HFF-Myc (cell line): ENCODE measurements at regions not wholly inside any gene's neighbourhood (a gene's known extent, or its start where the extent isn't known, plus 50 kb on each side); places are given as distances from the start of the nearest gene placed in this dataset.

Experiments used
- DNase-seq: peaks from one replicate; pipeline ENCODE4 v3.0.0-alpha.2; 2011; ENCODE audit warnings: low read depth; ENCODE audit errors: extremely low read depth
- H3K4me3 ChIP-seq: replicated peaks from 2 replicates; pipeline ENCODE4 v1.5.1; 2011; ENCODE audit warnings: low read depth, mild to moderate bottlenecking, control low read depth, low read length
- TF ChIP-seq, protein P1 (sequence below): IDR thresholded peaks from 2 replicates; pipeline ENCODE4 v1.5.1; 2012; ENCODE audit warnings: mild to moderate bottlenecking, low read depth, low read length, control low read depth; ENCODE audit errors: missing control alignments

DNA sequence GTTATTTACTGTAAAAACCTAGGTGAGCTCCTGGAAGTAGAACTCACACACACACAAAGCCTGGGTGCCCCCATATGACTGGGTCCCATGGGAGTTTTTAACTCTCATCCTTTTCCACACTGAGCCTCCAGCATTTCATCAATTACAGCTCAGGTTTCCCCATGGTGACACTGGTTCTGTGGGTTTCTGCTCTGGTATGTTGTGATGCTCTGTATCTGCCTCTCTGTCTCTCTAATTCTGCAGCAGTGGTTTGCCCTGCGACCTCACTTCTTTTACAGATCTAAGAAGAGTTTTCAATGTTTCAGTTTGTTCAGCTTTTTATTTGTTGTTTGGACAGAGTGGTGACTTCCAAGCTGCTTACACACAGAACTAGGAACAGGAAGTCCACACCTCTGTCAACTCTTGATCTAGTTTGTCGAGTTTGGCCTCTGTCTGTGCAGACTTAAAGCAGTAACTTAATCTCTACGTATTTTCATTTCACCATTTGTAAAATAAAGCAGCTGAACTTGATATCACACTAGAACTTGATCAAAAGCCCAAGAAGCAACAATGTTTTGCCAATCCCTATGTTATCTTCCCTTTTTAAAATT is 554.3 kb downstream of the EPHA7 start:
- no peak overlapping the region for H3K4me3 ChIP-seq
- DNase-seq, result no peak
- TF ChIP-seq, protein P1, sequence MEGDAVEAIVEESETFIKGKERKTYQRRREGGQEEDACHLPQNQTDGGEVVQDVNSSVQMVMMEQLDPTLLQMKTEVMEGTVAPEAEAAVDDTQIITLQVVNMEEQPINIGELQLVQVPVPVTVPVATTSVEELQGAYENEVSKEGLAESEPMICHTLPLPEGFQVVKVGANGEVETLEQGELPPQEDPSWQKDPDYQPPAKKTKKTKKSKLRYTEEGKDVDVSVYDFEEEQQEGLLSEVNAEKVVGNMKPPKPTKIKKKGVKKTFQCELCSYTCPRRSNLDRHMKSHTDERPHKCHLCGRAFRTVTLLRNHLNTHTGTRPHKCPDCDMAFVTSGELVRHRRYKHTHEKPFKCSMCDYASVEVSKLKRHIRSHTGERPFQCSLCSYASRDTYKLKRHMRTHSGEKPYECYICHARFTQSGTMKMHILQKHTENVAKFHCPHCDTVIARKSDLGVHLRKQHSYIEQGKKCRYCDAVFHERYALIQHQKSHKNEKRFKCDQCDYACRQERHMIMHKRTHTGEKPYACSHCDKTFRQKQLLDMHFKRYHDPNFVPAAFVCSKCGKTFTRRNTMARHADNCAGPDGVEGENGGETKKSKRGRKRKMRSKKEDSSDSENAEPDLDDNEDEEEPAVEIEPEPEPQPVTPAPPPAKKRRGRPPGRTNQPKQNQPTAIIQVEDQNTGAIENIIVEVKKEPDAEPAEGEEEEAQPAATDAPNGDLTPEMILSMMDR, result no peak

DNA sequence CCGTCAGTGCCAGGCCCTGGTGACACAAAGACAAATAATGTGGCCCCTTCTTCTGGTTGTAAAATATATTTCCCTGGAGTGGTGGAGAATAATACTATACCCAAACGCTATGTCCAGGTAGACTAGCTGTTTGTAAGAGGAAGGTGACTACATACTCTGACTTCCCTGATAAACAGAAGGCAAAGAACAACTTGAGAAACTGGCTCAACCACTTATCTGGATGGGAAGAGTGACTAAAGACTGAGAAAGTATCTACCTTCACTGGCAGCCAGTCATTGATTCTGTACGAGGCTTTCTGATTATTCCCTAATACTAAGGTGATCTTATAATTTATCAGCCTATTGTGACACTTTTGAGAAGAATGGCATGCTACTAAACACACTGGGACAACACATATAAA is 569.7 kb downstream of the EPHA7 start:
- no peak overlapping the region for H3K4me3 ChIP-seq
- TF ChIP-seq, protein P1, result no peak
- no peak for DNase-seq

- no peak for DNase-seq
- H3K4me3 ChIP-seq, result no peak overlapping the region
- TF ChIP-seq, protein P1, result no peak
These were observed 570.5 kb downstream of the EPHA7 start for GRCh38 chr6:92848901-92849300.

DNA sequence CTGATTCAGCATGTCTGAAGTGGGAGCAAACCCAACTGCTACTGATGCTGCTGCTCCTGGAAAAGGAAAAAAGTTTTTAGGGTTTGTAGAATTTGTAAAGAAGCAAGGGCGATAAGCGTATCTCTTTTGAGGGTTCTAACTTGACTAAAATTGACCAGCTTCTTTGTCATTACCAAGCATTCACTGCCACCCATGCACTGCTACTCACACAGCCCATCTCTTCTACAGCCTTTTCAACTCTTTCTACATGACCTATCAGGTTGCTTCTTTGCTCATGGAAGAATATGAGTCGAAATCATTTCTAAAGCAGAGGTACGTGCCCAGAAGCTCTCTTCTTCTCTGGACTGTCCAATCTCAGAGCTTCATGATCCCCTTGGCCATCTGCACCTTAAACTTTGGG is 570.9 kb downstream of the EPHA7 start:
- DNase-seq, result no peak
- TF ChIP-seq, protein P1, result no peak
- H3K4me3 ChIP-seq, result no peak overlapping the region

DNA sequence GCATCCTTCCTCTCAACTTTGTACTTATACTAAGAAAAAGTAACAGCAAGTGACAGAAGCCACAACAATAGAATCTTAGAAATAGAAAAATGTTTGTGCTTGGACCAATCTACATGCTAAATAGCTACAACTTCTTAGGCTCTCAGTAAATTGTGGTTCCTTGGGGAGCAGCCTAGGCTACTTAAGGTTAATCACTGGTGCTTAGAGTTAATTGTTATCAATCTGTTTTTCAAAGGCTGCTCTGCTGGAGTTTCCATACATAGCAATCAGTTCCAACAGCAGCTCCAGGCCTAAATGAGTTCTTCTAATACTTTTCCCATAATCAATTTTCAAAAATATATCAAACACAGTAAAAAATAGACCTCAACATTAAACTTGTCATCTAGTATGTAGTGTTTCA is 571.4 kb downstream of the EPHA7 start:
- TF ChIP-seq, protein P1, result no peak
- no peak for DNase-seq
- H3K4me3 ChIP-seq, result no peak overlapping the region

- no peak overlapping the region for H3K4me3 ChIP-seq
- no peak for DNase-seq
- TF ChIP-seq, protein P1, result no peak
These were observed 579.0 kb downstream of the EPHA7 start for GRCh38 chr6:92840246-92840930.
